Right atrium auricular region (tissue), 2 donors: ENCODE measurements at regions not wholly inside any gene's neighbourhood (a gene's known extent, or its start where the extent isn't known, plus 50 kb on each side); places are given as distances from the start of the nearest gene placed in this dataset.

ENCODE experiments used
- DNase-seq: peaks from one replicate; pipeline ENCODE4 v3.0.0-alpha.2; 2019; ENCODE audit warnings: low spot score
- H3K27ac ChIP-seq, 2 donors: fragments of 200-600 bp; sonication (generic); 1 replicate in 1 of 2; 2 replicates in 1 of 2; pipeline ENCODE4 v1.5.1; 2016 to 2019
- H3K27me3 ChIP-seq, 2 donors: fragments of 200-600 bp; sonication (generic); one replicate each; pipeline versions ENCODE4 v1.5.1 to v1.6.0; 2017 to 2019
- H3K36me3 ChIP-seq: fragments of 200-600 bp; sonication (generic); one replicate; pipeline ENCODE4 v1.5.1; 2016
- H3K4me1 ChIP-seq, 2 donors: fragments of 200-600 bp; sonication (generic); one replicate each; pipeline versions ENCODE4 v1.5.1 to v1.6.0; 2017 to 2019
- H3K4me3 ChIP-seq, 2 donors: fragments of 200-600 bp; sonication (generic); 1 replicate in 1 of 2; 2 replicates in 1 of 2; pipeline ENCODE4 v1.5.1; 2017 to 2019; ENCODE audit warnings: mild to moderate bottlenecking in 1 of 2, moderate library complexity in 1 of 2
- H3K9me3 ChIP-seq, 2 donors: fragments of 200-600 bp; sonication (generic); one replicate each; pipeline ENCODE4 v1.5.1; 2019
- TF ChIP-seq, protein P1 (sequence below), 2 donors: fragments of 200-600 bp; sonication (generic); IDR thresholded peaks; one replicate each; pipeline ENCODE4 v1.5.1; 2019; ENCODE audit warnings: antibody characterized with exemption in 2 of 2

DNA sequence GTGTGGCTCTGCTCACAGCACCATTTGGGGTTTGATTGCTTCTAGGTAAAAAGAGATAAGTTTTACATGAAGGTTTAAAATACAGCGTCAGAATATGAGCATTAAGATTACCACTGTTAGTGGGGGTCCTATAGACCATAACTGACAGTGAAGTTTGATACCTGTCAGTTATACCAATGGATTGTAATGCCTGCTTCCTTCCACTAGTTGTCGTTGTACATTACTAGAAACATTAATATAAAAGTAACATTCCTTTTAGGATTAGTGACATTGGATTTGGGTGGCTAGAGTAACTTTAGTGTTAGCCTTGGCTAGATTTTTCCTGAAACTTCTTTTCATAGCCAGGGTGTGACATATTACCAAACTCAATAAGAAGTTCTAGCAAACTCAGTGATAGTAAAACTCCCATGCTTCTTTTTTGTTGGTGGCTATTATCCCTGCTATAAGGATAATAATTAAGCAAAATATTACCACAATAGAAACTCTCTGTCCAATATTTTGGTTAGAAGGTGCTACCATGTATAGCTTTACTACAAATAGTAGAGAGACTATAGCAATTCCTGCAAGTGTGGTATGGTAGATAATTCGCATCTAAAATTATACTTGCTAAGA is 57.1 kb downstream of the FAM181B start:
- no peaks in the 10 kb centered on the region for H3K4me1 ChIP-seq
- no peak for DNase-seq
- H3K9me3 ChIP-seq: no peaks in the 10 kb centered on the region
- TF ChIP-seq, protein P1, sequence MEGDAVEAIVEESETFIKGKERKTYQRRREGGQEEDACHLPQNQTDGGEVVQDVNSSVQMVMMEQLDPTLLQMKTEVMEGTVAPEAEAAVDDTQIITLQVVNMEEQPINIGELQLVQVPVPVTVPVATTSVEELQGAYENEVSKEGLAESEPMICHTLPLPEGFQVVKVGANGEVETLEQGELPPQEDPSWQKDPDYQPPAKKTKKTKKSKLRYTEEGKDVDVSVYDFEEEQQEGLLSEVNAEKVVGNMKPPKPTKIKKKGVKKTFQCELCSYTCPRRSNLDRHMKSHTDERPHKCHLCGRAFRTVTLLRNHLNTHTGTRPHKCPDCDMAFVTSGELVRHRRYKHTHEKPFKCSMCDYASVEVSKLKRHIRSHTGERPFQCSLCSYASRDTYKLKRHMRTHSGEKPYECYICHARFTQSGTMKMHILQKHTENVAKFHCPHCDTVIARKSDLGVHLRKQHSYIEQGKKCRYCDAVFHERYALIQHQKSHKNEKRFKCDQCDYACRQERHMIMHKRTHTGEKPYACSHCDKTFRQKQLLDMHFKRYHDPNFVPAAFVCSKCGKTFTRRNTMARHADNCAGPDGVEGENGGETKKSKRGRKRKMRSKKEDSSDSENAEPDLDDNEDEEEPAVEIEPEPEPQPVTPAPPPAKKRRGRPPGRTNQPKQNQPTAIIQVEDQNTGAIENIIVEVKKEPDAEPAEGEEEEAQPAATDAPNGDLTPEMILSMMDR (IDR thresholded peaks at IDR 0.05): peak; percentile 16 to 51
- H3K36me3 ChIP-seq: no peaks in the 10 kb centered on the region
- H3K27ac ChIP-seq: no peak overlapping the region
- H3K27me3 ChIP-seq: no peaks in the 10 kb centered on the region
- H3K4me3 ChIP-seq: no peak overlapping the region

DNA sequence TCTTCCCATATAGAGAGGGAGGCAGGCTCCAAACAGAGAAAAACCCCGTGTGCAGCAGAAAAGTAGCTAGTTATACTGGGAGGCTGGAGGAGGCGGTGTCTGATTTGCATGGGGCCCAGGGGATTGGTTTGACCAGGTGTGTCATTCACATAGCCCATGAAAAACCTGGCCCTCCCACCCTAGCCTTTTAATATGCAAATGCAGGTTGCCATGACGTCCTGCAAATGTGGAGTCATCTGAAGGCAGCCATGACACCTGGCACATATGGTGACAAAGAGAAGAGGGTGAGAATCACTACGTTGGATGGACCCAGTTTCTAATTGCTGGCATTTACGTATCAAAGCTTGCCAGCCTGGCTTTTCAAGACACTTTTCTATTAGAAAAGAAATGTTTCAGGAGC is 57.8 kb downstream of the FAM181B start:
- Histone ChIP-seq H3K27me3 (no peaks in the 10 kb centered on the region), H3K4me1 (no peaks in the 10 kb centered on the region), H3K4me3 (no peak overlapping the region), H3K9me3 (no peaks in the 10 kb centered on the region), H3K36me3 (no peaks in the 10 kb centered on the region), H3K27ac (no peak overlapping the region)
- no peak for DNase-seq
- TF ChIP-seq, protein P1 (IDR thresholded peaks at IDR 0.05): no peak

DNA sequence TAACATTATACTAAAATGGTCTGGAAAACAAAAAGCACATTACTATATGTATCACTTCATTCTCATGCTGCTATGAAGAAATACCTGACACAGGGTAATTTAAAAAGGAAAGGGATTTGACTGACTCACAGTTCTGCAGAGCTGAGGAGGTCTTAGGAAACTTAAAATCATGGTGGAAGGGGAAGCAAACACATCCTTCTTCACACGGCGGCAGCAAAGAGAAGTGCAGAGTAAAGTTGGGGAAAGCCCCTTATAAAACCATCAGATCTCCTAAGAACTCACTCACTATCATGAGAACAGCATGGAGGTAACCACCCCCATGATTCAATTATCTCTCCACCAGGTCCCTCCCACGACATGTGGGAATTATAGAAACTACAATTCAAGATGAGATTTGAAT is 60.0 kb downstream of the FAM181B start:
- TF ChIP-seq, protein P1 (IDR thresholded peaks at IDR 0.05): no peak
- Histone ChIP-seq H3K27me3 (no peaks in the 10 kb centered on the region), H3K4me3 (no peak overlapping the region), H3K36me3 (no peaks in the 10 kb centered on the region), H3K27ac (no peak overlapping the region), H3K9me3 (no peaks in the 10 kb centered on the region), H3K4me1 (no peaks in the 10 kb centered on the region)
- DNase-seq: no peak

DNA sequence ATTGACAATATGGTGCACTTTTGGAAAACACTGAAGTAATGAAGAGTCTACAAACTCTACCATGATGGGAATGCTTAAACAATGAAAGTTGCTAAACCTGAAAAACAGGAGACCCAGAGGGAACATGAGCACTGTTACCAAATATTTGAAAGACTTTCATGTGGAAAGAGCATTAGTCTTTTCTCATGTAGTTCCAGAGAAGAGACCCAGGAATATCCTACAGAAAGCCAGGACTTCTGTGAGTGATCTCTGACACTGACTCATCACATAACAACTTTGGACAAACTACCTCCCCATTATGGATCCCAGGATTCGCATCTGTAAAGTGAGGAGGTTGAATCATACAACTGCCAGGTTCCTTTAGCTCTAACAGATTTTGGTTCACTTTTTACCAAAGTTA is 62.2 kb downstream of the FAM181B start:
- no peak for DNase-seq
- H3K4me3 ChIP-seq: no peak overlapping the region
- no peaks in the 10 kb centered on the region for H3K9me3 ChIP-seq
- no peak overlapping the region for H3K27ac ChIP-seq
- TF ChIP-seq, protein P1 (IDR thresholded peaks at IDR 0.05): no peak
- no peaks in the 10 kb centered on the region for H3K27me3 ChIP-seq
- no peaks in the 10 kb centered on the region for H3K36me3 ChIP-seq
- H3K4me1 ChIP-seq: no peaks in the 10 kb centered on the region

DNA sequence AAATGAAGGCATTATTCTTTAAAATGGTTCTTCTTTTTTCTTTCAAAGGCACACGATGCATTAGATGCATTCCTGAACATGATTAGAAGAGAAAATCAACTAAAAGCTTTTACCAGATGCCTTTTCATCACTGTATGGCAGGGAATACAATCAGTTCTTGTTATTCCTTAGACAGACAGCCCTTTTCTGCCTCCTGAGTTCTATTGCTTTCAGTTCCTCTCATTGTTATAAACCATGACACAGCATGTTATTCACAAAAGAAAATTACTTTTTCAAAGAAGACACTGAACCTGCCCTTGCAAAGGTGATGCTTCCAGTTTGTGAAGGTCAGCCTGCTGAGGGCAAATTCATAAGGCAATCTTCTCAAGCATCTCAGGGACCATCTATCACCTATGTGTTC is 70.1 kb downstream of the FAM181B start:
- Histone ChIP-seq H3K36me3 (no peaks in the 10 kb centered on the region), H3K27ac (no peak overlapping the region), H3K4me3 (no peak overlapping the region), H3K27me3 (no peaks in the 10 kb centered on the region), H3K9me3 (no peaks in the 10 kb centered on the region), H3K4me1 (no peaks in the 10 kb centered on the region)
- TF ChIP-seq, protein P1 (IDR thresholded peaks at IDR 0.05): no peak
- DNase-seq: no peak

DNA sequence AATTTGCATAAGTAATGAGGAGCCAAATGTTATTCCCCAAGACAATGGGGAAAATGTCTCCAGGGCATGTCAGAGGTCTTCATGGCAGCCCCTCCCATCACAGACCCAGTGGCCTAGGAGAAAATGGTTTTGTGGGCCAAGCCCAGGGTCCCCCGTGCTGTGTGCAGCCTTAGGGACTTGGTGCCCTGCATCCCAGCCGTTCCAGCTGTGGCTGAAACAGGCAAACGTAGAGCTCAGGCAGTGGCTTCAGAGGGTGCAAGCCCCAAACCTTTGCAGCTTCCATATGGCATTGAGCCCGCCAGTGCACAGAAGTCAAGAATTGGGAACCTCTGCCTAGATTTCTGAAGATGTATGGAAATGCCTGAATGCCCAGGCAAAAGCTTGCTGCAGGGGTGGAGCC is 79.9 kb downstream of the FAM181B start:
- Histone ChIP-seq H3K4me1 (no peaks in the 10 kb centered on the region), H3K36me3 (no peaks in the 10 kb centered on the region), H3K27ac (no peak overlapping the region), H3K9me3 (no peaks in the 10 kb centered on the region), H3K27me3 (no peaks in the 10 kb centered on the region), H3K4me3 (no peak overlapping the region)
- DNase-seq: no peak
- TF ChIP-seq, protein P1 (IDR thresholded peaks at IDR 0.05): no peak
